Muscle layer of colon (tissue), 2 donors: ENCODE measurements at regions not wholly inside any gene's neighbourhood (a gene's known extent, or its start where the extent isn't known, plus 50 kb on each side); places are given as distances from the start of the nearest gene placed in this dataset.

Experiments used
- H3K27ac ChIP-seq: one replicate; pipeline ENCODE4 v1.7.0; 2013; ENCODE audit warnings: low read depth, mild to moderate bottlenecking, low read length, moderate library complexity
- H3K27me3 ChIP-seq, 2 donors: one replicate each; pipeline ENCODE4 v1.7.0; 2013; ENCODE audit warnings: low read length in 2 of 2, mild to moderate bottlenecking in 2 of 2; ENCODE audit not compliant: insufficient read depth in 2 of 2, control insufficient read depth in 1 of 2
- H3K36me3 ChIP-seq: one replicate; pipeline ENCODE4 v1.7.0; 2013; ENCODE audit warnings: mild to moderate bottlenecking, low read length; ENCODE audit not compliant: insufficient read depth
- H3K4me1 ChIP-seq: one replicate; pipeline ENCODE4 v1.7.0; 2013; ENCODE audit warnings: mild to moderate bottlenecking, low read length; ENCODE audit not compliant: insufficient read depth
- H3K4me3 ChIP-seq, 2 donors: one replicate each; pipeline ENCODE4 v1.7.0; 2013; ENCODE audit warnings: low read length in 2 of 2, low read depth in 1 of 2, mild to moderate bottlenecking in 1 of 2, moderate library complexity in 1 of 2
- H3K9ac ChIP-seq: one replicate; pipeline ENCODE4 v1.7.0; 2013; ENCODE audit warnings: low read length
- H3K9me3 ChIP-seq: one replicate; pipeline ENCODE4 v1.7.0; 2013; ENCODE audit warnings: mild to moderate bottlenecking, low read length
- donor health status: abdominal sarcoma.
- donor health status: Adenocarcinoma of cecum.

- no peaks in the 10 kb centered on the region for H3K4me1 ChIP-seq
- H3K27ac ChIP-seq, result no peak overlapping the region
- H3K4me3 ChIP-seq, result no peak overlapping the region
- no peaks in the 10 kb centered on the region for H3K9me3 ChIP-seq
- H3K9ac ChIP-seq, result no peak overlapping the region
- H3K36me3 ChIP-seq, result no peaks in the 10 kb centered on the region
- H3K27me3 ChIP-seq, result no peaks in the 10 kb centered on the region
Measured at GRCh38 chr12:126993898-126994297, 1273.1 kb upstream of the TMEM132C start.

GRCh38 chr12:126994599-126994998 lies 1272.4 kb upstream of the TMEM132C start:
- H3K27ac ChIP-seq, result no peak overlapping the region
- no peaks in the 10 kb centered on the region for H3K36me3 ChIP-seq
- H3K27me3 ChIP-seq, result no peaks in the 10 kb centered on the region
- H3K4me1 ChIP-seq, result no peaks in the 10 kb centered on the region
- no peak overlapping the region for H3K9ac ChIP-seq
- no peaks in the 10 kb centered on the region for H3K9me3 ChIP-seq
- no peak overlapping the region for H3K4me3 ChIP-seq

GRCh38 chr12:126998031-126998430 lies 1268.9 kb upstream of the TMEM132C start:
- no peaks in the 10 kb centered on the region for H3K36me3 ChIP-seq
- no peak overlapping the region for H3K4me3 ChIP-seq
- no peaks in the 10 kb centered on the region for H3K9me3 ChIP-seq
- H3K4me1 ChIP-seq, result no peaks in the 10 kb centered on the region
- H3K27ac ChIP-seq, result no peak overlapping the region
- H3K9ac ChIP-seq, result no peak overlapping the region
- no peaks in the 10 kb centered on the region for H3K27me3 ChIP-seq

GRCh38 chr12:126998747-126999285 lies 1268.2 kb upstream of the TMEM132C start:
- Histone ChIP-seq H3K4me1 (no peaks in the 10 kb centered on the region), H3K9me3 (no peaks in the 10 kb centered on the region), H3K4me3 (no peak overlapping the region), H3K36me3 (no peaks in the 10 kb centered on the region), H3K27me3 (no peaks in the 10 kb centered on the region), H3K27ac (no peak overlapping the region), H3K9ac (no peak overlapping the region)

- no peaks in the 10 kb centered on the region for H3K4me1 ChIP-seq
- H3K27me3 ChIP-seq, result no peaks in the 10 kb centered on the region
- H3K9ac ChIP-seq, result no peak overlapping the region
- H3K9me3 ChIP-seq, result no peaks in the 10 kb centered on the region
- H3K4me3 ChIP-seq, result no peak overlapping the region
- no peaks in the 10 kb centered on the region for H3K36me3 ChIP-seq
- no peak overlapping the region for H3K27ac ChIP-seq
Measured at GRCh38 chr12:126999352-126999751, 1267.6 kb upstream of the TMEM132C start.

- no peaks in the 10 kb centered on the region for H3K9me3 ChIP-seq
- H3K4me3 ChIP-seq, result no peak overlapping the region
- H3K27ac ChIP-seq, result no peak overlapping the region
- no peaks in the 10 kb centered on the region for H3K36me3 ChIP-seq
- H3K4me1 ChIP-seq, result no peaks in the 10 kb centered on the region
- H3K9ac ChIP-seq, result no peak overlapping the region
- H3K27me3 ChIP-seq, result no peaks in the 10 kb centered on the region
Measured at GRCh38 chr12:127005406-127005805, 1261.6 kb upstream of the TMEM132C start.

- H3K27ac ChIP-seq, result no peak overlapping the region
- H3K4me3 ChIP-seq, result no peak overlapping the region
- H3K27me3 ChIP-seq, result no peaks in the 10 kb centered on the region
- H3K4me1 ChIP-seq, result no peaks in the 10 kb centered on the region
- H3K9me3 ChIP-seq, result no peaks in the 10 kb centered on the region
- no peaks in the 10 kb centered on the region for H3K36me3 ChIP-seq
- H3K9ac ChIP-seq, result no peak overlapping the region
Measured at GRCh38 chr12:127006972-127007371, 1260.0 kb upstream of the TMEM132C start.

- Histone ChIP-seq H3K27ac (no peak overlapping the region), H3K9ac (no peak overlapping the region), H3K36me3 (no peaks in the 10 kb centered on the region), H3K9me3 (no peaks in the 10 kb centered on the region), H3K4me1 (no peaks in the 10 kb centered on the region), H3K27me3 (no peaks in the 10 kb centered on the region), H3K4me3 (no peak overlapping the region)
Measured at GRCh38 chr12:127008755-127009403, 1258.1 kb upstream of the TMEM132C start.

- Histone ChIP-seq H3K27ac (no peak overlapping the region), H3K4me3 (no peak overlapping the region), H3K9ac (no peak overlapping the region), H3K9me3 (no peaks in the 10 kb centered on the region), H3K4me1 (no peaks in the 10 kb centered on the region), H3K27me3 (no peaks in the 10 kb centered on the region), H3K36me3 (no peaks in the 10 kb centered on the region)
Measured at GRCh38 chr12:127012109-127012508, 1254.9 kb upstream of the TMEM132C start.

GRCh38 chr12:127013197-127013596 lies 1253.8 kb upstream of the TMEM132C start:
- no peak overlapping the region for H3K27ac ChIP-seq
- no peaks in the 10 kb centered on the region for H3K27me3 ChIP-seq
- H3K9me3 ChIP-seq, result no peaks in the 10 kb centered on the region
- H3K4me3 ChIP-seq, result no peak overlapping the region
- no peaks in the 10 kb centered on the region for H3K36me3 ChIP-seq
- H3K9ac ChIP-seq, result no peak overlapping the region
- H3K4me1 ChIP-seq, result no peaks in the 10 kb centered on the region

GRCh38 chr12:127014079-127014478 lies 1252.9 kb upstream of the TMEM132C start:
- Histone ChIP-seq H3K4me1 (no peaks in the 10 kb centered on the region), H3K9me3 (no peaks in the 10 kb centered on the region), H3K4me3 (no peak overlapping the region), H3K27me3 (no peaks in the 10 kb centered on the region), H3K27ac (no peak overlapping the region), H3K36me3 (no peaks in the 10 kb centered on the region), H3K9ac (no peak overlapping the region)

GRCh38 chr12:127024791-127025190 lies 1242.2 kb upstream of the TMEM132C start:
- Histone ChIP-seq H3K9me3 (no peaks in the 10 kb centered on the region), H3K27ac (no peak overlapping the region)

More at GRCh38 chr12:127024791-127025190, 1242.2 kb upstream of the TMEM132C start:
- H3K9ac ChIP-seq, result no peak overlapping the region
- no peaks in the 10 kb centered on the region for H3K4me1 ChIP-seq
- H3K27me3 ChIP-seq, result no peaks in the 10 kb centered on the region
- H3K4me3 ChIP-seq, result no peak overlapping the region
- H3K36me3 ChIP-seq, result no peaks in the 10 kb centered on the region
